ENCODE measurements at regions not wholly inside any gene's neighbourhood (a gene's known extent, or its start where the extent isn't known, plus 50 kb on each side); places are given as distances from the start of the nearest gene placed in this dataset.

DNA sequence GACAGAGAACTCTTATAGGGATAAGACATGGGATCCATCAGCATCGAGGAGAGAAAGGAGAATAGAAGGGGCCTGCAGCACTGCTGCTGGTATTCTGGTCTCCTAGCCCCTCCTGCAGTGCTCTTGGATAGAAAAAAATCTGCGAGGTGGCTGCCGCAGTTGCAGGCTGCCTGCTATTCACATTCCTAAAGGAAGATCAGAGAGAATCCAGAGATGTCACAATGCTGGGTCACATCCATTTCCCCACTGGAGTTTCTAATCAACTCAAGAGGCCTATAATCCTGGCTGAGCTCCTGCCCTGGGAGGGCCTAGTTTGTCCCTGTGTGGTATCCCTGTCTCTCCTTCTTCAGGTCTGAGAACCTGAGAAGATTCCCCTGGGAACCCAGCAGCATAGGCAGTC is 357.8 kb downstream of the MAFB start:
- TF ChIP-seq, protein P1, sequence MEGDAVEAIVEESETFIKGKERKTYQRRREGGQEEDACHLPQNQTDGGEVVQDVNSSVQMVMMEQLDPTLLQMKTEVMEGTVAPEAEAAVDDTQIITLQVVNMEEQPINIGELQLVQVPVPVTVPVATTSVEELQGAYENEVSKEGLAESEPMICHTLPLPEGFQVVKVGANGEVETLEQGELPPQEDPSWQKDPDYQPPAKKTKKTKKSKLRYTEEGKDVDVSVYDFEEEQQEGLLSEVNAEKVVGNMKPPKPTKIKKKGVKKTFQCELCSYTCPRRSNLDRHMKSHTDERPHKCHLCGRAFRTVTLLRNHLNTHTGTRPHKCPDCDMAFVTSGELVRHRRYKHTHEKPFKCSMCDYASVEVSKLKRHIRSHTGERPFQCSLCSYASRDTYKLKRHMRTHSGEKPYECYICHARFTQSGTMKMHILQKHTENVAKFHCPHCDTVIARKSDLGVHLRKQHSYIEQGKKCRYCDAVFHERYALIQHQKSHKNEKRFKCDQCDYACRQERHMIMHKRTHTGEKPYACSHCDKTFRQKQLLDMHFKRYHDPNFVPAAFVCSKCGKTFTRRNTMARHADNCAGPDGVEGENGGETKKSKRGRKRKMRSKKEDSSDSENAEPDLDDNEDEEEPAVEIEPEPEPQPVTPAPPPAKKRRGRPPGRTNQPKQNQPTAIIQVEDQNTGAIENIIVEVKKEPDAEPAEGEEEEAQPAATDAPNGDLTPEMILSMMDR (IDR thresholded peaks at IDR 0.05), result no peak
- no peak for TF ChIP-seq EP300 (IDR thresholded peaks at IDR 0.05)
- TF ChIP-seq POLR2A (IDR thresholded peaks at IDR 0.05), result no peak

Measured in ovary (tissue), 3 donors.